SU-DHL-6 (cell line): ENCODE measurements at regions not wholly inside any gene's neighbourhood (a gene's known extent, or its start where the extent isn't known, plus 50 kb on each side); places are given as distances from the start of the nearest gene placed in this dataset.

Source experiments
- EZH2phosphoT487 ChIP-seq: fragments of 200-600 bp; sonication (generic), shearing (Covaris generic); conservative IDR thresholded peaks from 2 replicates; pipeline ENCODE4 v1.6.1; 2018; ENCODE audit warnings: mild to moderate bottlenecking, antibody characterized with exemption, low read length, moderate library complexity, mixed read lengths
- TF ChIP-seq, protein P1 (sequence below): fragments of 200-600 bp; sonication (generic); IDR thresholded peaks from one replicate; pipeline ENCODE4 v1.5.1; 2017; ENCODE audit warnings: antibody characterized with exemption, mild to moderate bottlenecking, low read length, moderate library complexity; ENCODE audit not compliant: insufficient read depth, poor library complexity, severe bottlenecking

DNA sequence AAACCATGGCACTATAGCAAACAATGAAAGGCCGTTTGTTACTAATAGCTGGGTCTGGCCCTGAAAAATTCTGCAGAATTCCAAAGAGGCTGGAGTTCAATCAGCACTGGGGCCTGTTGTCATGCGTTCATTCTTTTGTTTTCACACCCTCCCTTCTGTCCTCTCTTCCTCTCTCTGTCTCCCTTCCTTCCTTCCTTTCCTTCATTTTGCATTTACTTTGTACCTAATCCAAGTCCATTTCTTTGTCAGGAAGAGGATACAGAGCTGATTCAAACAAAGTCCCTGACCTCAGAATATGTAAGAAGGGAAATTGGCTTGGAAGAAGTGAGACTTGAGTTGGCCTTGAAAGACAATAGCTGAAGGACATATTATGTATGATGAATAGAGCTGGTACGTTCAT is 119.6 kb upstream of the LDB2 start:
- TF ChIP-seq, protein P1, sequence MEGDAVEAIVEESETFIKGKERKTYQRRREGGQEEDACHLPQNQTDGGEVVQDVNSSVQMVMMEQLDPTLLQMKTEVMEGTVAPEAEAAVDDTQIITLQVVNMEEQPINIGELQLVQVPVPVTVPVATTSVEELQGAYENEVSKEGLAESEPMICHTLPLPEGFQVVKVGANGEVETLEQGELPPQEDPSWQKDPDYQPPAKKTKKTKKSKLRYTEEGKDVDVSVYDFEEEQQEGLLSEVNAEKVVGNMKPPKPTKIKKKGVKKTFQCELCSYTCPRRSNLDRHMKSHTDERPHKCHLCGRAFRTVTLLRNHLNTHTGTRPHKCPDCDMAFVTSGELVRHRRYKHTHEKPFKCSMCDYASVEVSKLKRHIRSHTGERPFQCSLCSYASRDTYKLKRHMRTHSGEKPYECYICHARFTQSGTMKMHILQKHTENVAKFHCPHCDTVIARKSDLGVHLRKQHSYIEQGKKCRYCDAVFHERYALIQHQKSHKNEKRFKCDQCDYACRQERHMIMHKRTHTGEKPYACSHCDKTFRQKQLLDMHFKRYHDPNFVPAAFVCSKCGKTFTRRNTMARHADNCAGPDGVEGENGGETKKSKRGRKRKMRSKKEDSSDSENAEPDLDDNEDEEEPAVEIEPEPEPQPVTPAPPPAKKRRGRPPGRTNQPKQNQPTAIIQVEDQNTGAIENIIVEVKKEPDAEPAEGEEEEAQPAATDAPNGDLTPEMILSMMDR: no peak
- no peak for TF ChIP-seq EZH2phosphoT487
